ENCODE measurements at regions not wholly inside any gene's neighbourhood (a gene's known extent, or its start where the extent isn't known, plus 50 kb on each side); places are given as distances from the start of the nearest gene placed in this dataset.

DNA sequence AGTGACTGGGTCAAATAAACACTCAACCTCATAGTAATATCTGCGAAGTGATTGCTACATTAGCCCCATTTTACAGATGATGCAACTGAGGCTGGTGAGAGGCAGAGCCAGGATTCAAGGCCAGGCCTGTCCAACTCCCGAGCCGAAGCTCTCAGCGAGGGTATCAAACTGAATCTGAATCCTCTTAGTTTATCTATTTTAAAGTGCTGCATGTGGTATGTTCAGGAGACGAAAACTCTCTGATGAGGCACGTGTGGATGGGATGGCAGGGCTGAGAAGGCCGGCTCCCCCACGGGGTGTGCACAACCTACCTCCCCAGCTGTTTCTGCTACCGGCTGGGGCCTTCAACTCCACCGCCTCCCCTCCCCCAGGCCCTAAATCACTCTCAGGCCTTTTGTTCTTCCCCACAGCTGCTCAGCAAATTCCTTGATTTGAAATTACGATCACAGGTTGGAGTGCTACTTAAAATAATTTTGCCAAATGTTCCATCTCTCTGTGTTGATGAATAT, 171.8 kb downstream of the TOMM20 start (continued):
- TF ChIP-seq, protein P1, sequence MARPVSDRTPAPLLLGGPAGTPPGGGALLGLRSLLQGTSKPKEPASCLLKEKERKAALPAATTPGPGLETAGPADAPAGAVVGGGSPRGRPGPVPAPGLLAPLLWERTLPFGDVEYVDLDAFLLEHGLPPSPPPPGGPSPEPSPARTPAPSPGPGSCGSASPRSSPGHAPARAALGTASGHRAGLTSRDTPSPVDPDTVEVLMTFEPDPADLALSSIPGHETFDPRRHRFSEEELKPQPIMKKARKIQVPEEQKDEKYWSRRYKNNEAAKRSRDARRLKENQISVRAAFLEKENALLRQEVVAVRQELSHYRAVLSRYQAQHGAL (CRISPR knock-in tag; IDR thresholded peaks at IDR 0.05; ENCODE audit: not compliant biosample characterization) = no peak
- no peak for TF ChIP-seq NCOA2 (CRISPR knock-in tag; IDR thresholded peaks at IDR 0.05)
- 0 out of 2 replicates have a peak, but pooled peaks have one; percentile 15 for TF ChIP-seq BCL6 (CRISPR knock-in tag; IDR thresholded peaks at IDR 0.05)
- TF ChIP-seq CBX2 (IDR thresholded peaks at IDR 0.05; ENCODE audit: low read depth, low read length) = no peak
- no peak for TF ChIP-seq CBX2 (CRISPR knock-in tag; IDR thresholded peaks at IDR 0.05; ENCODE audit: low read depth)
- no peak for TF ChIP-seq EZH2 (conservative IDR thresholded peaks at IDR 0.05; ENCODE audit: low read depth, low read length)
- TF ChIP-seq ZFP41 (CRISPR knock-in tag; IDR thresholded peaks at IDR 0.05; ENCODE audit: borderline replicate concordance) = peak; percentile 5; the same call in 1 of the 2 replicates
- no peak for TF ChIP-seq YY1 (IDR thresholded peaks at IDR 0.05; ENCODE audit: insufficient read depth, insufficient replicate concordance, low read depth, low read length)
- no peak; the same call in 1 of the 2 replicates for TF ChIP-seq ZNF225 (CRISPR knock-in tag; IDR thresholded peaks at IDR 0.05)
- no peak; the same call in 1 of the 2 replicates for TF ChIP-seq HMG20A (CRISPR knock-in tag; IDR thresholded peaks at IDR 0.05; ENCODE audit: borderline replicate concordance)
- TF ChIP-seq ZNF572 (CRISPR knock-in tag; IDR thresholded peaks at IDR 0.05) = no peak
- TF ChIP-seq HOXA9 (CRISPR knock-in tag; IDR thresholded peaks at IDR 0.05; ENCODE audit: borderline replicate concordance) = no peak
- TF ChIP-seq SMYD3 (CRISPR knock-in tag; IDR thresholded peaks at IDR 0.05) = no peak
- TF ChIP-seq FOXJ3 (CRISPR knock-in tag; IDR thresholded peaks at IDR 0.05; ENCODE audit: borderline replicate concordance) = no peak; the same call in 1 of the 2 replicates
- TF ChIP-seq BRCA1 (CRISPR knock-in tag; IDR thresholded peaks at IDR 0.05) = no peak
- TF ChIP-seq HNRNPL (IDR thresholded peaks at IDR 0.05; ENCODE audit: low read depth, low read length) = no peak
- TF ChIP-seq, protein P2, sequence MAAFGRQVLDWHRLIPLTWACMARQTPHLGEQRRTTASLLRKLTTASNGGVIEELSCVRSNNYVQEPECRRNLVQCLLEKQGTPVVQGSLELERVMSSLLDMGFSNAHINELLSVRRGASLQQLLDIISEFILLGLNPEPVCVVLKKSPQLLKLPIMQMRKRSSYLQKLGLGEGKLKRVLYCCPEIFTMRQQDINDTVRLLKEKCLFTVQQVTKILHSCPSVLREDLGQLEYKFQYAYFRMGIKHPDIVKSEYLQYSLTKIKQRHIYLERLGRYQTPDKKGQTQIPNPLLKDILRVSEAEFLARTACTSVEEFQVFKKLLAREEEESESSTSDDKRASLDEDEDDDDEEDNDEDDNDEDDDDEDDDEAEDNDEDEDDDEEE (CRISPR knock-in tag; IDR thresholded peaks at IDR 0.05) = no peak
- no peak for TF ChIP-seq MAF1 (CRISPR knock-in tag; IDR thresholded peaks at IDR 0.05; ENCODE audit: borderline replicate concordance)
- peak; percentile 98 for TF ChIP-seq KDM1A (CRISPR knock-in tag; IDR thresholded peaks at IDR 0.05)
- TF ChIP-seq YEATS2 (CRISPR knock-in tag; IDR thresholded peaks at IDR 0.05; ENCODE audit: borderline replicate concordance) = no peak
- TF ChIP-seq SRY (CRISPR knock-in tag; IDR thresholded peaks at IDR 0.05) = no peak
- TF ChIP-seq, protein P3, sequence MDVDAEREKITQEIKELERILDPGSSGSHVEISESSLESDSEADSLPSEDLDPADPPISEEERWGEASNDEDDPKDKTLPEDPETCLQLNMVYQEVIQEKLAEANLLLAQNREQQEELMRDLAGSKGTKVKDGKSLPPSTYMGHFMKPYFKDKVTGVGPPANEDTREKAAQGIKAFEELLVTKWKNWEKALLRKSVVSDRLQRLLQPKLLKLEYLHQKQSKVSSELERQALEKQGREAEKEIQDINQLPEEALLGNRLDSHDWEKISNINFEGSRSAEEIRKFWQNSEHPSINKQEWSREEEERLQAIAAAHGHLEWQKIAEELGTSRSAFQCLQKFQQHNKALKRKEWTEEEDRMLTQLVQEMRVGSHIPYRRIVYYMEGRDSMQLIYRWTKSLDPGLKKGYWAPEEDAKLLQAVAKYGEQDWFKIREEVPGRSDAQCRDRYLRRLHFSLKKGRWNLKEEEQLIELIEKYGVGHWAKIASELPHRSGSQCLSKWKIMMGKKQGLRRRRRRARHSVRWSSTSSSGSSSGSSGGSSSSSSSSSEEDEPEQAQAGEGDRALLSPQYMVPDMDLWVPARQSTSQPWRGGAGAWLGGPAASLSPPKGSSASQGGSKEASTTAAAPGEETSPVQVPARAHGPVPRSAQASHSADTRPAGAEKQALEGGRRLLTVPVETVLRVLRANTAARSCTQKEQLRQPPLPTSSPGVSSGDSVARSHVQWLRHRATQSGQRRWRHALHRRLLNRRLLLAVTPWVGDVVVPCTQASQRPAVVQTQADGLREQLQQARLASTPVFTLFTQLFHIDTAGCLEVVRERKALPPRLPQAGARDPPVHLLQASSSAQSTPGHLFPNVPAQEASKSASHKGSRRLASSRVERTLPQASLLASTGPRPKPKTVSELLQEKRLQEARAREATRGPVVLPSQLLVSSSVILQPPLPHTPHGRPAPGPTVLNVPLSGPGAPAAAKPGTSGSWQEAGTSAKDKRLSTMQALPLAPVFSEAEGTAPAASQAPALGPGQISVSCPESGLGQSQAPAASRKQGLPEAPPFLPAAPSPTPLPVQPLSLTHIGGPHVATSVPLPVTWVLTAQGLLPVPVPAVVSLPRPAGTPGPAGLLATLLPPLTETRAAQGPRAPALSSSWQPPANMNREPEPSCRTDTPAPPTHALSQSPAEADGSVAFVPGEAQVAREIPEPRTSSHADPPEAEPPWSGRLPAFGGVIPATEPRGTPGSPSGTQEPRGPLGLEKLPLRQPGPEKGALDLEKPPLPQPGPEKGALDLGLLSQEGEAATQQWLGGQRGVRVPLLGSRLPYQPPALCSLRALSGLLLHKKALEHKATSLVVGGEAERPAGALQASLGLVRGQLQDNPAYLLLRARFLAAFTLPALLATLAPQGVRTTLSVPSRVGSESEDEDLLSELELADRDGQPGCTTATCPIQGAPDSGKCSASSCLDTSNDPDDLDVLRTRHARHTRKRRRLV (CRISPR knock-in tag; IDR thresholded peaks at IDR 0.05) = no peak
- no peak for TF ChIP-seq ZNF552 (CRISPR knock-in tag; IDR thresholded peaks at IDR 0.05; ENCODE audit: borderline replicate concordance)
- TF ChIP-seq, protein P4, sequence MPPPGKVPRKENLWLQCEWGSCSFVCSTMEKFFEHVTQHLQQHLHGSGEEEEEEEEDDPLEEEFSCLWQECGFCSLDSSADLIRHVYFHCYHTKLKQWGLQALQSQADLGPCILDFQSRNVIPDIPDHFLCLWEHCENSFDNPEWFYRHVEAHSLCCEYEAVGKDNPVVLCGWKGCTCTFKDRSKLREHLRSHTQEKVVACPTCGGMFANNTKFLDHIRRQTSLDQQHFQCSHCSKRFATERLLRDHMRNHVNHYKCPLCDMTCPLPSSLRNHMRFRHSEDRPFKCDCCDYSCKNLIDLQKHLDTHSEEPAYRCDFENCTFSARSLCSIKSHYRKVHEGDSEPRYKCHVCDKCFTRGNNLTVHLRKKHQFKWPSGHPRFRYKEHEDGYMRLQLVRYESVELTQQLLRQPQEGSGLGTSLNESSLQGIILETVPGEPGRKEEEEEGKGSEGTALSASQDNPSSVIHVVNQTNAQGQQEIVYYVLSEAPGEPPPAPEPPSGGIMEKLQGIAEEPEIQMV (CRISPR knock-in tag; IDR thresholded peaks at IDR 0.05; ENCODE audit: low read depth) = no peak
- TF ChIP-seq NFIC (IDR thresholded peaks at IDR 0.05; ENCODE audit: low read length) = no peak
